GM11168 (cell line): ENCODE measurements at regions not wholly inside any gene's neighbourhood (a gene's known extent, or its start where the extent isn't known, plus 50 kb on each side); places are given as distances from the start of the nearest gene placed in this dataset.
"Not testable (repeated sequence)": the region's sequence is repeated elsewhere in the genome, so short reads cannot be mapped to it uniquely, and the experiment has no call there.

Source experiments
- in situ Hi-C: fragments of 300-500 bp; cut with MboI; formaldehyde crosslinking; loops from one replicate; pipeline ENCODE4 v1.12.0; 2022; ENCODE audit warnings: low sequenced_read_pairs; ENCODE audit not compliant: unreplicated experiment

DNA sequence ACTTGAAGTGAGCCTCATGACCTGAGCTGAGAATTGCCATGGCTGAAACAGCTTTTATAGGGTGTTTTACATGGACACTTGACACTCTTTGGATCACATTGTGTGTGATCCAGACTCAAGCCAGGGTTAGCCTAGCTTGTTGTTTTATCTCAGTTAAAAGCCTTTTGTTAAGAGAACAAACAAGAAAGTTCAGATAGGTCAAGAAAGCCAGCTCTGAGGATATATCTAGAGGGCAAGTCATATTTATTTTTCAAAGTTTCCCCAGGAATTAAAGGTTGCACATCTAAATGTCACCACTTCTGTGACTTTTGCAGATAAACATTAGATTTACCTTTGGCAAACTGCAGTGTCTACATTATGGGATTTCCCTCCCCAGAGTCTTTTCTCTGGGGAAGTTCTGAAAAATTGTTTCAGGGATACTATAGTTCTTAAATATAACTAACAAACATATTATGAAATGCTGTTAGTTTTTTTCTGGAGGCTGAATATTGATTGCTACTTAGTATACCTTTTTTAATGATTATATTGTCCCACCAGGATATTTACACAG is 134.5 kb downstream of the C9orf152 start:
- in situ Hi-C loops = loop anchor here (10.0 kb wide), 1 partner anchor 71 kb away; no protein-coding TSS in a partner anchor

DNA sequence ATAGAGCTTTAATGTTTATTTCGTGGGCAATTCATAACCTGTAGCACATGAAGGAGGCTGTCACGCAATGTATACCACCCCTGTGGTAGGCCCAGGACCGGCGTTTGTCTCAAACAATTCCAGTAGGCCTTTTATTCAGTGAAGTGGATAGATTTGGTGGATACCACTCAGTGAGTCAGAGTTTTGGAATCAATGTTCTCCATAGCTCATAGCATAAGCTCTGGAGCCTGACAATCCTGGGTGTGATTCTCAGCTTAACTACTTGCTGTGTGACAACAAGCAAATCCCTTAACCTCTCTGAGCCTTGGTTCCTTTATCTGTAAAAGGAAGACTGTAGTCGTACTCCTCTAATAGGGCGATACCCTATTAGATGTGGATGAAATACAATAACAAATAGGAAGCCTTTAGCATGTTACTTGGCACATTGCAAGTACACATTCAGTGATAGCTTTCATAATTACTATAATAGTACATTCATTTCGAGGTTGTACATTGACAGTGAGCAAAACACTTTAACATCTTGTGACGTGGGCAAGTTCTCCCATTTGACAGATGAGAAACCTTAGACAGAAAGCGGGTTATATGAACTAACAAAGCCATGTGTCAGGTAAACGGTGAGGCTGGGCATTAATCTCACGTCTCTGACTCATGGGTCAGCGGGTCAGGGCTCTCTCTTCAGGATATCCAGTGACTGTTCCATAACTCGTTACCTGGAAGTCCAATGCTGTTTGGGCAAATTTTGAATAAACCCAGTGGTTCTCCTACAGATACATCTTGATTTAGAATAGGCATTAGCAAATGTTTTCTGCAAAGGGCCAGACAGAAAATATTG is 130.8 kb downstream of the C9orf152 start:
- in situ Hi-C loops = loop anchor here (10.0 kb wide), 1 partner anchor 68 kb away; no protein-coding TSS in a partner anchor

GRCh38 chr9:110077925-110078324 is 130.0 kb downstream of the C9orf152 start:
- in situ Hi-C loops = loop anchor here (10.0 kb wide), 1 partner anchor 67 kb away; no protein-coding TSS in a partner anchor

DNA sequence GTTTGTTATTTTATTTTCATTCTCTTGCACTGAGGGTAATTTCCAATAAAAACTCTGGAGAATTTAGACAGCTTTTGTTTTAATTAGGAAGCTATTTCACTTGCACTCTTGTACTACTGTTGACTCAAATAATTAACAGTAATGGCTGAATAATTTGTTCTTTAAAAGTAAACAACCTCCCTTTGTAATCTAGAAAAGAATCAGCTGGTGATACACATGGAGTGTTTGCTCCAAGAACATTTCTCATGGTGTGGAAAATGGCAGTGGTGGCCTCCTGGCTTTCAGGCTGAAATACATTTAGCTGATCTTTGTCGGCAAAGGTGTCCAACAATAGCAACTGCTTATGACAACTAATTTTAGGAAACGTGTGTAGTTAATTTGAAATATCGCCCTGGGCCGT is 129.4 kb downstream of the C9orf152 start:
- in situ Hi-C loops = loop anchor here (10.0 kb wide), 1 partner anchor 66 kb away; no protein-coding TSS in a partner anchor

DNA sequence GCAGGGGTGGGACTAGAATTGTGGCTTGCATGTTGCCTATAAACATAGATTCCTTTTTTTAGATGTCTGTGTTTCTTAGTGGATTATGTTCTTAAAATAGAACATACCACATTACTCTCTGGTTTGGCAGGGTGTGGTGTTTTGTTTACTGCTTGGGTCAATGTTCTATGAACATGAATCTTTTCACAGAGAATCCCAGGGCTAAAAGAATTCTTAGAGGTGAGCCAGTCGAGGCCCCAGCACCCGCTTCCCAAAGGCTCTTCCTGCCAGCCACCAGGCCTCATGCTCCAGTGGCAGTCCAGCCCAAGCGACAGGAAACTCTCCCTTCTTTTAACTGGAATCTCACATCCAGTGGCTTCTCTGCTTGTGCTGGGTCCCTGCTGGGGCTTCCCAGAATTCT is 126.6 kb downstream of the C9orf152 start:
- in situ Hi-C loops = no loop called here

GRCh38 chr9:110083866-110084265 is 124.1 kb downstream of the C9orf152 start:
- in situ Hi-C loops = no loop called here

DNA sequence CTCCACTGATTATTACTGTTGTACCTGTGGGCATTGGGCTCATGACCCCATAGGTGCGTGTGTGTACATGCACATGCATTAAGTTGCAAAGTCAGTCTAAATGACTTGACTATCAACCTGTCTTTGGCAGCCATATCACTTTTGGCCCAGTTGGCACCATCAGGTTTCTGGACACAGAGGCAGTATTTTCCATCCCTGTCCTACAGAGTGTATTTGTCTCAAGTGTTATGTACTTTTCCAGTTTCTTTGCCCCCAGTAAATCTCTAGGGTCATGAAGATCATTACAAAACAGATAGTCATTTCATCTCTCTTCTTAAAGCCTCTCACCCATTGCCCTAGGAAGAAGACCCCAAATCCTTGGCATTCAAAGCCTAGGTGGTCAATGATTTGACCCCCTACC is 121.4 kb downstream of the C9orf152 start:
- in situ Hi-C loops = no loop called here

- in situ Hi-C loops = no loop called here
Measured at GRCh38 chr9:110087605-110088004, 120.4 kb downstream of the C9orf152 start.

- in situ Hi-C loops = no loop called here
Measured at GRCh38 chr9:110088099-110088498, 119.9 kb downstream of the C9orf152 start.

- in situ Hi-C loops = no loop called here
Measured at GRCh38 chr9:110089681-110090370, 118.1 kb downstream of the C9orf152 start.

DNA sequence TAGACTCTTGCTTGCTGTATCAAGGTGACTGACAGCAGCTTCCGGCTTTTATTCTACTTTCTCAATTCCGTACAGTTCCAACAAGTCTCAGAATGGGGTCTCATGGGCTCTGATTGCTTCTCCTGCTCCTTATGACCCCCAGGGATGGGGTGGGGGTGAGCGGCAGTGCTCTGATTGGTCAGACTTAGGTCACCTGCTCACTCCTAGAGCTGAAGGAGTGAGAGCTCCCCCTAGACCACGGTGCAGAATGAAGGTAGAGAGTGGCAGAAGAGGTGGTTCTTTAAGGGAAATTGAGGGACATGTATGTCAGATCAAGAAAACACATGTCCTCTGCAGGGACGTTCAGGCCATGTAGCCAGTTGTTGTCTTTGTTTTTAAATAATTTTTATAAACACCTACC is 115.2 kb downstream of the C9orf152 start:
- in situ Hi-C loops = no loop called here

GRCh38 chr9:110093417-110093816 is 114.5 kb downstream of the C9orf152 start:
- in situ Hi-C loops = no loop called here

GRCh38 chr9:110093871-110094270 is 114.1 kb downstream of the C9orf152 start:
- in situ Hi-C loops = no loop called here

DNA sequence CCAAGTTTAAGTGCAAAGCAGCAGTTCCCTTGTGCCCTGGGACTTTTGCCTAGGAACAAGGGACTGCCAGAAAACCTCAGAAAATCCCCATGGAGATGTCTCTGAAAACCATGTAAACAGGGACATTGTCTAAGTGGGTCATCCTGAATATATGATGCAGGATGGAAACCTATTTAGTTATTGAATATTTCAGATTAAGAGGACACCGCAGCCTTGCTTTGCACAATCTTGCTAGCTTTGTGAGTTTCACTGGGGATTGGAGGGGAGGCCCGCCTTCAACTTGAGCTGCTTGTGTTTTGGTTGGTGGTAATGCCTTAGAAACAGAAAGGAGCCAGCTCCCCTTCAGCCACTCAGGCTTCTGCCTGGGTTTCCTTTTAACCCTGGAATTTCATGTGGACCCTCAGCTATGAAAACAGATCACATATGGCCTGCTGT is 112.8 kb downstream of the C9orf152 start:
- in situ Hi-C loops = no loop called here

- in situ Hi-C loops = no loop called here
Measured at GRCh38 chr9:110095776-110096175, 112.2 kb downstream of the C9orf152 start.

DNA sequence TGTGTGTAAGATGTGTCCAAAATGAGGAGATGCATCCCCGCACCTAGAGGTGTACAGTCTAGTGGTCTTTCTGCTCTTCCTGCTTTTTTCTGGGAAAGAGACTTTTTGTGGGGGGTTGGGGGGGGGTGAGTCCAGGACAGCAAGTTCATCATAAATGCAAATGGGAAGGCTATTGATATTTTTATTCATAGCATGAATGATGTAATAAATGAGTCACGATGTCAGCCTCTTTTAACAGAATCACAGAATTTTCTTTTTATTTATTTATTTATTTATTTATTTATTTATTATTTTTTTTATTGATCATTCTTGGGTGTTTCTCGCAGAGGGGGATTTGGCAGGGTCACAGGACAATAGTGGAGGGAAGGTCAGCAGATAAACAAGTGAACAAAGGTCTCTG is 111.3 kb downstream of the C9orf152 start:
- in situ Hi-C loops = not testable (repeated sequence)

- in situ Hi-C loops = no loop called here
Measured at GRCh38 chr9:110099236-110100095, 108.5 kb downstream of the C9orf152 start.

- in situ Hi-C loops = no loop called here
Measured at GRCh38 chr9:110101531-110102161, 106.3 kb downstream of the C9orf152 start.

GRCh38 chr9:110103257-110103656 is 104.7 kb downstream of the C9orf152 start:
- in situ Hi-C loops = no loop called here
